Left lung (tissue), 4 donors: ENCODE measurements at regions not wholly inside any gene's neighbourhood (a gene's known extent, or its start where the extent isn't known, plus 50 kb on each side); places are given as distances from the start of the nearest gene placed in this dataset.

Source experiments
- ATAC-seq: fragments of 200-7000 bp; cut with Tn5 transposase; one replicate; pipeline ENCODE4 v1.9.1; 2020; ENCODE audit warnings: moderate library complexity
- DNase-seq, 4 donors: peaks; one replicate each; pipeline ENCODE4 v3.0.0-alpha.2; 2013 to 2020
- H3K27ac ChIP-seq, 2 donors: fragments of 200-600 bp; sonication (generic) in 1 of 2; one replicate each; pipeline versions ENCODE4 v1.5.0 to v1.8.0; 2020 to 2021
- H3K27me3 ChIP-seq, 2 donors: fragments of 200-600 bp; sonication (generic) in 1 of 2; one replicate each; pipeline versions ENCODE4 v1.5.0 to v1.8.0; 2020 to 2021
- H3K36me3 ChIP-seq, 2 donors: fragments of 200-600 bp; sonication (generic) in 1 of 2; one replicate each; pipeline versions ENCODE4 v1.5.0 to v1.8.0; 2020 to 2021
- H3K4me1 ChIP-seq, 2 donors: fragments of 200-600 bp; one replicate each; pipeline ENCODE4 v1.8.0; 2021
- H3K4me3 ChIP-seq, 2 donors: fragments of 200-600 bp; sonication (generic) in 1 of 2; one replicate each; pipeline versions ENCODE4 v1.5.0 to v1.8.0; 2020 to 2021; ENCODE audit warnings: mild to moderate bottlenecking in 1 of 2
- H3K9me3 ChIP-seq, 2 donors: fragments of 200-600 bp; sonication (generic) in 1 of 2; one replicate each; pipeline versions ENCODE4 v1.5.0 to v1.8.0; 2020 to 2021
- intact Hi-C, 2 donors: fragments of 100-400 bp; cut with DNase I; formaldehyde crosslinking; loops; one replicate each; pipeline versions ENCODE4 v1.11.2 to v1.14.2; 2022
- TF ChIP-seq, protein P1 (sequence below), 2 donors: fragments of 200-600 bp; sonication (generic) in 1 of 2; IDR thresholded peaks; one replicate each; pipeline versions ENCODE4 v1.5.0 to v1.8.0; 2021; ENCODE audit warnings: antibody characterized with exemption in 2 of 2
- donor health status: DM: no; HTN: yes; CAD: no.
- donor health status: DM: no; HTN: no; CAD: no.

DNA sequence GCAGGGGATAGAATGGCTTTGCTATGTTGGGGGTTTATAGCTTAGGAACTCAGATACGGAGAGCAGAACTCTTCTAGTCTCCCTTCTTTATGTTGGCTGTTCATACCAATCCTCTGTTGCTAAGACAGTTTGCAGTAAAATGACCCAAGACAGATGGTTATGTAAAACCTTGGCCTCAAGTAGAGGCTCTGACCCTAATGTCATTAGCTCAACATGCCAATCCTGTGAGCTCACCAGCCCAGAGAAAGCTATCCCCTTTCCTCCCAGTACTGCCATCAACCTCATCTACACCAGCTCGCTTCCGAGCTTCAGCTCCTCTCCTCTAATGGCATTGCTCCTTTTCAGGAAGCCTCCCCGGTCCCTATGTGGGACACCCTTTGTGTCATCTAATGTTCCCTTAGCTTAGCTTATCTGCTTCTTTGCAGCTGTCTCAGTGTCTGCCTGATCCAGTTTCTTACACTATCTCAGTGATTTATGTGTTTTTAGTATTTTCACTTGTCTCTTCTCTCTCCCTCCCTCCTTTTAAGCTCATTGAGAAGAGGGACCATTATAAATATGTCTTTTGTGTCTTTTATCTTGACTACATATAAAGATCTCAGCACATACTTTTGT lies 281.3 kb upstream of the CLINT1 start:
- ATAC-seq: no peak
- Histone ChIP-seq H3K36me3 (no peaks in the 10 kb centered on the region), H3K27me3 (no peaks in the 10 kb centered on the region), H3K27ac (no peak overlapping the region), H3K9me3 (no peaks in the 10 kb centered on the region), H3K4me1 (no peaks in the 10 kb centered on the region), H3K4me3 (no peak overlapping the region)
- no peak for DNase-seq
- TF ChIP-seq, protein P1, sequence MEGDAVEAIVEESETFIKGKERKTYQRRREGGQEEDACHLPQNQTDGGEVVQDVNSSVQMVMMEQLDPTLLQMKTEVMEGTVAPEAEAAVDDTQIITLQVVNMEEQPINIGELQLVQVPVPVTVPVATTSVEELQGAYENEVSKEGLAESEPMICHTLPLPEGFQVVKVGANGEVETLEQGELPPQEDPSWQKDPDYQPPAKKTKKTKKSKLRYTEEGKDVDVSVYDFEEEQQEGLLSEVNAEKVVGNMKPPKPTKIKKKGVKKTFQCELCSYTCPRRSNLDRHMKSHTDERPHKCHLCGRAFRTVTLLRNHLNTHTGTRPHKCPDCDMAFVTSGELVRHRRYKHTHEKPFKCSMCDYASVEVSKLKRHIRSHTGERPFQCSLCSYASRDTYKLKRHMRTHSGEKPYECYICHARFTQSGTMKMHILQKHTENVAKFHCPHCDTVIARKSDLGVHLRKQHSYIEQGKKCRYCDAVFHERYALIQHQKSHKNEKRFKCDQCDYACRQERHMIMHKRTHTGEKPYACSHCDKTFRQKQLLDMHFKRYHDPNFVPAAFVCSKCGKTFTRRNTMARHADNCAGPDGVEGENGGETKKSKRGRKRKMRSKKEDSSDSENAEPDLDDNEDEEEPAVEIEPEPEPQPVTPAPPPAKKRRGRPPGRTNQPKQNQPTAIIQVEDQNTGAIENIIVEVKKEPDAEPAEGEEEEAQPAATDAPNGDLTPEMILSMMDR (IDR thresholded peaks at IDR 0.05): no peak
- intact Hi-C loops: no loop called here

DNA sequence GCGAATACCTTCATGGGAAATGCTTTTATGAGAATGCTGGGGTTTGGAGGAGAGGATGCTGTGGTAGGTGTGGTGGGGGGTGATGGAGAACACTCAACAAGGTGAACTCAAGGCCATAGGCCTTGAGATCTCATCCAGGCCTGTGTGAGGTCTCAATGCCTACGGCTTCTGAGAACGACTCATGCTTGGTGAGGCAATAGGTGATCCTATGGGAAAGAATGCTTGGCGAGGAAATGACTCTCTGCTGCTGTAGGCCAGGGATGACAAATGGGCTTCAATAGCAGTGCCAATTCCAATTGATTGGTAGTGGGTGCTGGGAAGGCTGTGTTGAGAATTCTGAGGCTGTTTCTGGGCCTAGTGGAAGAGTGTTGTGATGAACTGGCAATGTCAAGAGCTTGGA lies 280.2 kb upstream of the CLINT1 start:
- intact Hi-C loops: no loop called here
- no peaks in the 10 kb centered on the region for H3K9me3 ChIP-seq
- DNase-seq: no peak

DNA sequence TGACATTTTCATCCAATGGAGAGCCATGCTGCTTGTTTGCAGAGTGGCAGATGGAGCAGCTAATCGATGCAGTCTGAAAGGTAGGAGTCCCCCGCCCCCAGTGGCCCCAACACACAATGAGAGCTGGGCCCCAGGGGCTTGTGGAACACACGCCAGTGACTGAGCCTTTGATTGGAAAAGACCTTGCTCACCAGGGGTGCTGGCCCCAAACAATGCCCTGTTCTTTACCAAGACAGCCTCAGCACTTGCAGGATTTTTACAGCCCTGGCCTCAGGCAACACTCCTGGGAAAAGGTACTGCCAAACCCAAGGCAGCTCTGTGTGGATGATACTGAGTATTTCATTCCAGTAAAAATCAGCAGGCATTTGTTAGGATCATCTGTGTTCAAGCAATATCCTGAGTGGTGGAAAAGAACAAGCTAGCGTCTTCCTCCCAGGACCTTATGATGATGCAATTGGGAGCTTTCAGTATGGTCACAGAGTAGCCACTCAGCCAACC lies 276.8 kb upstream of the CLINT1 start:
- Histone ChIP-seq H3K27ac (no peak overlapping the region), H3K9me3 (no peaks in the 10 kb centered on the region), H3K27me3 (no peaks in the 10 kb centered on the region), H3K4me1 (no peaks in the 10 kb centered on the region), H3K4me3 (no peak overlapping the region), H3K36me3 (no peaks in the 10 kb centered on the region)
- DNase-seq (no peak), ATAC-seq (no peak)
- intact Hi-C loops: no loop called here
- TF ChIP-seq, protein P1 (IDR thresholded peaks at IDR 0.05): no peak

More for the DNA sequence above, 280.2 kb upstream of the CLINT1 start:
- H3K4me1 ChIP-seq: no peaks in the 10 kb centered on the region
- TF ChIP-seq, protein P1 (IDR thresholded peaks at IDR 0.05): no peak
- H3K27ac ChIP-seq: no peak overlapping the region
- ATAC-seq: no peak
- H3K27me3 ChIP-seq: no peaks in the 10 kb centered on the region
- H3K36me3 ChIP-seq: no peaks in the 10 kb centered on the region
- H3K4me3 ChIP-seq: no peak overlapping the region

DNA sequence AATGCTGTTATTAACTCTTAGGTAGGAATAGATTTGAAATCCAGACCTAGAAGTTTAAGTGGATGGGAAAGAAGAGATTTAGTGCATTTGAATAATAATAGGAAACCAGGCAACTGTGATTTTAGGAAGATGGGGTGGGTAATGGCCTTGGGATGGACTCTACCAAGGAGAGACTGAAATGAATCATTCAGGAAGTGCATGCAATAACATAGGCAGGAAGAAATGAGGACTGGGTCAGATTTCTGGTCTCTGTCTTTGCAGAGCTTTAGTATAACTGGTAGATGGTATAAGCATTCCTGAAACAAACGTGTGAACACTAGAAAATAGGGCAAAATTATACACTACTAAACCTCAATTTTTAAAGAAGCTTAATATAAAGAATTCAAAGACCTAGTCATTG lies 274.4 kb upstream of the CLINT1 start:
- no peak overlapping the region for H3K4me3 ChIP-seq
- H3K4me1 ChIP-seq: no peaks in the 10 kb centered on the region
- no peaks in the 10 kb centered on the region for H3K27me3 ChIP-seq
- DNase-seq (no peak), ATAC-seq (no peak)
- no peaks in the 10 kb centered on the region for H3K36me3 ChIP-seq
- TF ChIP-seq, protein P1 (IDR thresholded peaks at IDR 0.05): no peak
- H3K9me3 ChIP-seq: no peaks in the 10 kb centered on the region
- intact Hi-C loops: no loop called here
- no peak overlapping the region for H3K27ac ChIP-seq

DNA sequence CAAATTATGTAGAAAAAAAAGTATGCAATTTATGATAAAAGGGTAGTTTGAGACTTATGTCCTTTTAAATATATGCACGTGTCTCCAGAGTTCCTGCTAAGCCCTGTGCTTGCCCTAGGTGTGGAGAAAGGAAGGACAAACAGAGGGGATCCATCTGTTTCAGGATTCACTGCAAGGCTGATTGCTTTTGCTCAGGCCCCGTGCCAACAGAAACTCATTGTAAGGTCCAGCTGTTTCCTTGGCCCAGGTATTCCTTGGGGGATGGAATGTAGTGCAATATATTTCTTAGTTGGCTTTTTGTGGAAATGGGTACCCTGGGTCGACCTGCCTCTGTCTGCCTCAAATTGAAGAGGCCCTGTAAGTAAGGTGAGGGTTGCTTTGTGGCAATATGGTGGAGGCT lies 268.6 kb upstream of the CLINT1 start:
- Histone ChIP-seq H3K4me1 (no peaks in the 10 kb centered on the region), H3K27ac (no peak overlapping the region), H3K9me3 (no peaks in the 10 kb centered on the region), H3K36me3 (no peaks in the 10 kb centered on the region), H3K4me3 (no peak overlapping the region), H3K27me3 (no peaks in the 10 kb centered on the region)
- intact Hi-C loops: no loop called here
- TF ChIP-seq, protein P1 (IDR thresholded peaks at IDR 0.05): no peak
- DNase-seq (no peak), ATAC-seq (no peak)
